ENCODE measurements at regions not wholly inside any gene's neighbourhood (a gene's known extent, or its start where the extent isn't known, plus 50 kb on each side); places are given as distances from the start of the nearest gene placed in this dataset.
A peak's percentile ranks its signal among the peaks of the same experiment; 100 is the strongest.

GRCh38 chr20:4601630-4602296 lies 84.5 kb upstream of the PRNP start:
- intact Hi-C loops (cut with DNase I) = no loop called here
- peak; percentile 71 to 97 (median 80) for DNase-seq

- intact Hi-C loops (cut with DNase I) = no loop called here
- no peak for DNase-seq
Observed at GRCh38 chr20:4600308-4601014, 85.8 kb upstream of the PRNP start.

- no peak for DNase-seq
- intact Hi-C loops (cut with DNase I) = no loop called here
Observed at GRCh38 chr20:4597215-4597614, 89.0 kb upstream of the PRNP start.

- DNase-seq = no peak
- intact Hi-C loops (cut with DNase I) = loop anchor here (5.0 kb wide), 1 partner anchor 486 kb away; no protein-coding TSS in a partner anchor
Observed at GRCh38 chr20:4593149-4593525, 93.1 kb upstream of the PRNP start.

GRCh38 chr20:4592316-4593148 lies 93.7 kb upstream of the PRNP start:
- intact Hi-C loops (cut with DNase I) = loop anchor here (5.0 kb wide), 1 partner anchor 485 kb away; no protein-coding TSS in a partner anchor
- DNase-seq = peak in 9 of 10 donors; percentile 15 to 93 (median 52)

- intact Hi-C loops (cut with DNase I) = loop anchor here (5.0 kb wide), 1 partner anchor 485 kb away; no protein-coding TSS in a partner anchor
- DNase-seq = no peak
Observed at GRCh38 chr20:4591975-4592315, 94.3 kb upstream of the PRNP start.

GRCh38 chr20:4585758-4586157 lies 100.5 kb upstream of the PRNP start:
- intact Hi-C loops (cut with DNase I) = no loop called here
- DNase-seq = no peak

GRCh38 chr20:4585104-4585753 lies 101.0 kb upstream of the PRNP start:
- DNase-seq = no peak
- intact Hi-C loops (cut with DNase I) = no loop called here

- intact Hi-C loops (cut with DNase I) = no loop called here
- DNase-seq = no peak
Observed at GRCh38 chr20:4584510-4584909, 101.7 kb upstream of the PRNP start.

- DNase-seq = no peak
- intact Hi-C loops (cut with DNase I) = no loop called here
Observed at GRCh38 chr20:4581838-4582237, 104.4 kb upstream of the PRNP start.

GRCh38 chr20:4578375-4578774 lies 107.9 kb upstream of the PRNP start:
- DNase-seq = no peak
- intact Hi-C loops (cut with DNase I) = no loop called here

GRCh38 chr20:4574356-4574690 lies 111.9 kb upstream of the PRNP start:
- intact Hi-C loops (cut with DNase I) = no loop called here

GRCh38 chr20:4573564-4574355 lies 112.5 kb upstream of the PRNP start:
- intact Hi-C loops (cut with DNase I) = no loop called here
- peak in 2 of 10 donors; percentile 4 to 24 for DNase-seq

More at GRCh38 chr20:4574356-4574690, 111.9 kb upstream of the PRNP start:
- DNase-seq = no peak

GRCh38 chr20:4571759-4572531 lies 114.3 kb upstream of the PRNP start:
- DNase-seq = no peak

GRCh38 chr20:4569865-4570264 lies 116.4 kb upstream of the PRNP start:
- intact Hi-C loops (cut with DNase I) = no loop called here

More at GRCh38 chr20:4571759-4572531, 114.3 kb upstream of the PRNP start:
- intact Hi-C loops (cut with DNase I) = no loop called here

GRCh38 chr20:4569092-4569491 lies 117.2 kb upstream of the PRNP start:
- no peak for DNase-seq
- intact Hi-C loops (cut with DNase I) = no loop called here

More at GRCh38 chr20:4569865-4570264, 116.4 kb upstream of the PRNP start:
- DNase-seq = no peak

- DNase-seq = no peak
- intact Hi-C loops (cut with DNase I) = no loop called here
Observed at GRCh38 chr20:4568361-4568959, 117.8 kb upstream of the PRNP start.

GRCh38 chr20:4567170-4567569 lies 119.1 kb upstream of the PRNP start:
- intact Hi-C loops (cut with DNase I) = no loop called here
- no peak for DNase-seq

- intact Hi-C loops (cut with DNase I) = no loop called here
- DNase-seq = no peak
Observed at GRCh38 chr20:4563534-4563933, 122.7 kb upstream of the PRNP start.

All from posterior cingulate gyrus (tissue), 11 donors.